ENCODE measurements at regions not wholly inside any gene's neighbourhood (a gene's known extent, or its start where the extent isn't known, plus 50 kb on each side); places are given as distances from the start of the nearest gene placed in this dataset.

GRCh38 chr2:167803449-167803988, 443.9 kb downstream of the STK39 start:
- H3K4me3 ChIP-seq (replicated peaks in 1 of 2; ENCODE audit: low read depth in 2 of 2, low read length in 2 of 2), result no peak overlapping the region
- no peak for DNase-seq (ENCODE audit: low read depth in 2 of 2)
- no peak for TF ChIP-seq CTCF (IDR thresholded peaks at IDR 0.05; ENCODE audit: low read depth, low read length)

GRCh38 chr2:167794554-167795255, 452.7 kb downstream of the STK39 start:
- no peak for DNase-seq (ENCODE audit: low read depth in 2 of 2)
- H3K4me3 ChIP-seq (replicated peaks in 1 of 2; ENCODE audit: low read depth in 2 of 2, low read length in 2 of 2), result no peak overlapping the region
- no peak for TF ChIP-seq CTCF (IDR thresholded peaks at IDR 0.05; ENCODE audit: low read depth, low read length)

GRCh38 chr2:167793725-167794124, 453.7 kb downstream of the STK39 start:
- no peak for DNase-seq (ENCODE audit: low read depth in 2 of 2)

GRCh38 chr2:167792126-167792525, 455.3 kb downstream of the STK39 start:
- no peak for TF ChIP-seq CTCF (IDR thresholded peaks at IDR 0.05; ENCODE audit: low read depth, low read length)
- DNase-seq (ENCODE audit: low read depth in 2 of 2), result no peak
- no peak overlapping the region for H3K4me3 ChIP-seq (replicated peaks in 1 of 2; ENCODE audit: low read depth in 2 of 2, low read length in 2 of 2)

More at GRCh38 chr2:167793725-167794124, 453.7 kb downstream of the STK39 start:
- no peak for TF ChIP-seq CTCF (IDR thresholded peaks at IDR 0.05; ENCODE audit: low read depth, low read length)
- no peak overlapping the region for H3K4me3 ChIP-seq (replicated peaks in 1 of 2; ENCODE audit: low read depth in 2 of 2, low read length in 2 of 2)

- H3K4me3 ChIP-seq (replicated peaks in 1 of 2; ENCODE audit: low read depth in 2 of 2, low read length in 2 of 2), result no peak overlapping the region
- TF ChIP-seq CTCF (IDR thresholded peaks at IDR 0.05; ENCODE audit: low read depth, low read length), result no peak
- no peak for DNase-seq (ENCODE audit: low read depth in 2 of 2)
Measured at GRCh38 chr2:167790781-167791450, 456.5 kb downstream of the STK39 start.

GRCh38 chr2:167790189-167790588, 457.2 kb downstream of the STK39 start:
- no peak for DNase-seq (ENCODE audit: low read depth in 2 of 2)
- TF ChIP-seq CTCF (IDR thresholded peaks at IDR 0.05; ENCODE audit: low read depth, low read length), result no peak
- no peak overlapping the region for H3K4me3 ChIP-seq (replicated peaks in 1 of 2; ENCODE audit: low read depth in 2 of 2, low read length in 2 of 2)
